ENCODE measurements at regions not wholly inside any gene's neighbourhood (a gene's known extent, or its start where the extent isn't known, plus 50 kb on each side); places are given as distances from the start of the nearest gene placed in this dataset.

DNA sequence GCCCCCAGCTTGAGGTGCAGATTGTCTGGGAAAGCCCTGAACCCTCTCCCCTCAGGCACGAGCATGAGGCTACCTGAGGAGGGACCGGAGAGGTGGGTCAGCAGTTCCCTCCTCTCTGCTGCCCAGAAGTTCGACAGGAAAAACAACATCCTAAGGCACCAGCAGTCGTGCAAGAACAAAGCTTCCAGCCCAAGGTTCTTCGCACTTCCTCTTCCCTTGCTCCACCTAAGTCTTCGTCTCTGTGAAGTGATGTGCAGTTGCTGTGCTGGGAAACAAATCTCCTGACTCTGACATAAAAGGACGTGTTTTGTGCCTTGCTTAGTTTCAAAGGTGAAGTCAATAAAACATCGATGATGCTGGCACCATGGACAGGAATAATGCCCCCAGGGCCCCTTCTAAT lies 173.3 kb downstream of the USP12 start:
- Histone ChIP-seq H3K9me3 (no peaks in the 10 kb centered on the region), H3K36me3 (no peaks in the 10 kb centered on the region), H3K4me3 (no peak overlapping the region), H3K4me1 (no peaks in the 10 kb centered on the region), H3K27me3 (no peaks in the 10 kb centered on the region), H3K27ac (no peak overlapping the region)
- intact Hi-C loops (cut with DNase I) = no loop called here
- ATAC-seq (no peak), FAIRE-seq (no peak), DNase-seq (no peak)
- 54 to 72% methylated on average over 8 of the region's 8 CpGs for WGBS, 2 donors
- TF ChIP-seq, protein P1, sequence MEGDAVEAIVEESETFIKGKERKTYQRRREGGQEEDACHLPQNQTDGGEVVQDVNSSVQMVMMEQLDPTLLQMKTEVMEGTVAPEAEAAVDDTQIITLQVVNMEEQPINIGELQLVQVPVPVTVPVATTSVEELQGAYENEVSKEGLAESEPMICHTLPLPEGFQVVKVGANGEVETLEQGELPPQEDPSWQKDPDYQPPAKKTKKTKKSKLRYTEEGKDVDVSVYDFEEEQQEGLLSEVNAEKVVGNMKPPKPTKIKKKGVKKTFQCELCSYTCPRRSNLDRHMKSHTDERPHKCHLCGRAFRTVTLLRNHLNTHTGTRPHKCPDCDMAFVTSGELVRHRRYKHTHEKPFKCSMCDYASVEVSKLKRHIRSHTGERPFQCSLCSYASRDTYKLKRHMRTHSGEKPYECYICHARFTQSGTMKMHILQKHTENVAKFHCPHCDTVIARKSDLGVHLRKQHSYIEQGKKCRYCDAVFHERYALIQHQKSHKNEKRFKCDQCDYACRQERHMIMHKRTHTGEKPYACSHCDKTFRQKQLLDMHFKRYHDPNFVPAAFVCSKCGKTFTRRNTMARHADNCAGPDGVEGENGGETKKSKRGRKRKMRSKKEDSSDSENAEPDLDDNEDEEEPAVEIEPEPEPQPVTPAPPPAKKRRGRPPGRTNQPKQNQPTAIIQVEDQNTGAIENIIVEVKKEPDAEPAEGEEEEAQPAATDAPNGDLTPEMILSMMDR (IDR thresholded peaks at IDR 0.05) = no peak

DNA sequence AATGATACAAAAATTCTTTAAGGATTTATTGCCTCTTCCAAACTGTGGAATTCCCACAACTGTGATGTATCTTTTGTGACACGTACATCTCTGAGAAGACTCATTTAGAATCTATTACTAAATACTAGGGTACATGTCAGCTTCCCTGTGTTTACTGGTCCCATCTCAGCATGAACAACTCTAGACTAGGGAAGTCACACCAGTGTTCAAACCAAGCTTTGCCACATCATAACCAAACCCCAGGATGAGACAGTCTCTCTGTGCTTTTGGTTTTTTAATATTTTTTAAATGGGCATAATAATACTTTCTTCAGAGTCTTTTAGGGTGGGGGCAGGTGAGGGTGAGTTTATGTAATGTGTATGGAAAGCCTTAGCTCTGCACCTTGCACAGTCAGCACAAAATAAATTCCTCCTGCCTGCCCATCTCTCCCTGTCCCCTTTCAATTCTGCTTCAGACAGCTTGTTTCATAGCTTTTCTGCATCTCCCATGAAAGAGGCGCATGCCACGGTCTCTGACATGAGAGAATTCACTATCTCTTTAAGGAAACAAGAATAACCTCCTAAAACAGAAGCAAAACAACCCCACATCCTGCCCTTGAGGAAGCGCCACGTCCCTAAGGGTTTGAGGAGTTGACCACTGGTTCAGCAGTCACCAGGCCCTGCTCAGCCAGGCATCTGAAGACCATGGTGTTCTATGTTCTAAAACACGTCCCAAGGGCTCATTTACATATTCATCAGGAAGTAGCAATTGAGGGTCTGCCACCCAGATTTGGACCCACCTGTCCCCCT lies 174.5 kb downstream of the USP12 start:
- DNase-seq (no peak), FAIRE-seq (no peak), ATAC-seq (no peak)
- no peak overlapping the region for H3K27ac ChIP-seq
- no peak overlapping the region for H3K4me3 ChIP-seq
- 75 to 83% methylated on average over 6 of the region's 6 CpGs for WGBS, 2 donors
- no peaks in the 10 kb centered on the region for H3K36me3 ChIP-seq
- TF ChIP-seq, protein P1 (IDR thresholded peaks at IDR 0.05) = no peak
- intact Hi-C loops (cut with DNase I) = no loop called here
- no peaks in the 10 kb centered on the region for H3K27me3 ChIP-seq
- H3K9me3 ChIP-seq = no peaks in the 10 kb centered on the region
- no peaks in the 10 kb centered on the region for H3K4me1 ChIP-seq

DNA sequence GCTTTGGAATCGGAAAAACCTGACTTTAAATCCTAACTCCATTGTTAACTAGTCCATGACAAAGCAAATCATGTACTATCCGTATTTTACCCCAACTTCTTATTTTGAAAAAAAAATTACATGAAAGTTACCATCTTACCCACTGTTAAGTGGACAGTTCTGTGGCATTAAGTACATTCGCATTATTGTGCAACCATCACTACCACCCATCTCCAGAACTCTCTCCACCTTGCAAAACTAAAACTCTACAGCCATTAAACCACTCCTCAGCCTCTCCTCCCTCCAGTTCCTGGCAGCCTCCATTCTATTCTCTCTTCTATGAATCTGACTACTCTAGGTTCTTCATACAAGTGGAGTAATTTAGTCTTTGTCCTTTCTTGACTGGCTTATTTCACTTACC lies 176.5 kb downstream of the USP12 start:
- H3K27ac ChIP-seq = no peak overlapping the region
- H3K4me3 ChIP-seq = no peak overlapping the region
- intact Hi-C loops (cut with DNase I) = no loop called here
- WGBS, 2 donors = 70 to 91% methylated on average over 3 of the region's 3 CpGs
- no peaks in the 10 kb centered on the region for H3K4me1 ChIP-seq
- H3K9me3 ChIP-seq = no peaks in the 10 kb centered on the region
- TF ChIP-seq, protein P1 (IDR thresholded peaks at IDR 0.05) = no peak
- ATAC-seq = no peak
- no peaks in the 10 kb centered on the region for H3K36me3 ChIP-seq
- FAIRE-seq = no peak
- no peak for DNase-seq
- H3K27me3 ChIP-seq = no peaks in the 10 kb centered on the region

DNA sequence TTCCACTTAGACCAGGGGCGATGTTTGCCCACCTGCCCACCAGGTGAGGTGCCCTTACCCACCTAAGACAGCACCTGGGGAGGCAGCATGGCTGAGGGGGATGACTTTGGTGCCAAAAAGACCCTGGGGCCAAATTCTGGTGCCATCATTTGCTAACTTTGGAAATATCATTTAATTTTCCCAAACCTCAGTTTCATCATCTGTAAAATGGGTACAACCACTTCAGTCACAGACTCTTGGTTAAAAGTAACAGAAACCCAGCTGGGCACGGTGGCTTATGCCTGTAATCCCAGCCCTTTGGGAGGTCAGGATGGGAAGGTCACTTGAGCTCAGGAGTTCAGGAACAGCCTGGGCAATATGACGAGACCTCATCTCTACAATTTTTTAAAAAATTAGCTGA lies 177.8 kb downstream of the USP12 start:
- Histone ChIP-seq H3K36me3 (no peaks in the 10 kb centered on the region), H3K4me3 (no peak overlapping the region), H3K27ac (no peak overlapping the region), H3K27me3 (no peaks in the 10 kb centered on the region), H3K4me1 (no peaks in the 10 kb centered on the region), H3K9me3 (no peaks in the 10 kb centered on the region)
- ATAC-seq (no peak), DNase-seq (no peak), FAIRE-seq (no peak)
- TF ChIP-seq, protein P1 (IDR thresholded peaks at IDR 0.05) = no peak
- WGBS, 2 donors = 92 to 96% methylated on average over 3 of the region's 3 CpGs
- intact Hi-C loops (cut with DNase I) = no loop called here

DNA sequence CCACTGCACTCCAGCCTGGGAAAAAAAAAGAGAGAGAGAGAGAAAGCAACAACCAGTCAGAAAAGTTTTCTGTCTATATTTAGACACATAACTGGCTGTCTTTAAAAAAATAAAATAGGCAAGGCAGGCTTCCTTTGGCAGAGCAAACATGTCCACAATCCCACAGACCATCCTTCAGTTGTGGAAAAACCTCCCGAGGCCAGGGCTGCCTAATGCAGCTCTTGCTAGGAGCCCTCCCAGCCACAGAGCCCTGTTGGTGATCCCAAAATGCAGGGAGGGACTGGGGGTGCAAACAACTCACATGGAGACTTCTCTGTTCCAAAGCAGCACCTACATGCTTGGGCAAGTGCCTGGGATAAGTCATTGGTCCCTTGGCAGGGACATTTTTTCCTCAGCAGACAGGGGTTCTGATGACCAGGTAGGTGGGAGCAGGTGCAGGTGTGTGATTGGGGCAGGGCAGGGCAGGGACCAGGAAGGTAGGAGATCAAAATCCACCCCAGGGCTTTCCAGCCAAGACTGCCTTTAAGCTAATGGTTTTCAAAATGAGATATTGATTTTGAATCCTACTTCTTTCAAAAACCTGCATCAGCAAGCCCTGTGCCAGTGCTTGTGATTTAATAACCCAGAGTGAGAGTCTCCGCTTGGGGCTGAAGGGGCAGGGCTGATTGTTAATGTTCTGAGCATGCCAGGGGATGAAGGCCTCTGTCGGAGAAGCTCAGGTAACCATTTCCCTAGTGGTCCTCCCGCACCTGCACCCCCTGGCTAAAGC lies 178.5 kb downstream of the USP12 start:
- Histone ChIP-seq H3K4me1 (no peaks in the 10 kb centered on the region), H3K36me3 (no peaks in the 10 kb centered on the region), H3K27me3 (no peaks in the 10 kb centered on the region), H3K4me3 (no peak overlapping the region), H3K27ac (no peak overlapping the region), H3K9me3 (no peaks in the 10 kb centered on the region)
- no peak for DNase-seq
- intact Hi-C loops (cut with DNase I) = no loop called here
- 57 to 58% methylated on average over 4 of the region's 4 CpGs for WGBS, 2 donors
- TF ChIP-seq, protein P1 (IDR thresholded peaks at IDR 0.05) = no peak
- peak in 2 of 4 donors; percentile 30 to 49 for ATAC-seq
- FAIRE-seq = no peak

All from pancreas (tissue), 10 donors.